ENCODE measurements at regions not wholly inside any gene's neighbourhood (a gene's known extent, or its start where the extent isn't known, plus 50 kb on each side); places are given as distances from the start of the nearest gene placed in this dataset.

DNA sequence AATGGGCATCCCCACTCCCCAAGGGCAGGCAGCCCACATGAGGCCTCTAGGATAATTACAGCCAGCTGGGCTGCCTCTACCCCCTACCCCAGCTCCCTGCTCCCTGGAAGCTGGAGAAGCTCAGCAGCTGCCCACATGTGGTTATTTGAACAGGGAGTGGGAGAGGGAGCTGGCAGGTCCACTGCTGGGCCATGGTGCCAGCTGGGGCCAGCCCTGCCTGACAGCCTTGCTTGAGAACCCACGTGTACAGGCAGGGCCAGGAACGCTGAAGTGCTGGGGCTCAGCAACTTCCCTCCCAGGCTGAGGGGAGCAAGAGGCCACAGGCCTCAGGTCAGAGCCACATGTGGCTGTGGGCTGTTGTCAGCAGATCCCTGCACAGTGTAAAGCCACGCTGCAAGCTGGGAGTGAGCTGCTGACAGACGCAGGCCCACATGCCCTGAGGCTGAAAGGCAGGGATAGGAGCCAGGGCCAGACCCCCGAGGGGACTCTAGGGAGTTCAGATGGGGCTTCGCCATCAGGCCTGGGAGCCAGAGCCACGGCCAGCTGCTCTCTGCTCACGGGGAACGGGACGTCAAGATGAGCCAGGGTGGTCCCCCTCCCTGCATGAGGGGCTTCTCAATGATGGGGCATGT is 129.0 kb downstream of the SYF2 start:
- peaks cover 18 to 51% (median 35%) of the 10 kb centered on the region in 10 experiments for H3K4me1 ChIP-seq
- no peaks in the 10 kb centered on the region; a peak in 1 of 22 replicates for H3K27me3 ChIP-seq
- no peak for TF ChIP-seq Cebpa-rat (IDR thresholded peaks at IDR 0.05)
- no peak overlapping the region for H3K4me3 ChIP-seq
- no peaks in the 10 kb centered on the region; a peak in 2 of 22 replicates for H4K20me1 ChIP-seq
- H3K9ac ChIP-seq = no peak overlapping the region
- peak overlapping the region in 5 of 11 experiments; percentile 2 to 33 (median 13); a peak in 2 of 22 replicates for H3K4me2 ChIP-seq
- H3K36me3 ChIP-seq = no peaks in the 10 kb centered on the region
- no peak overlapping the region for H3K27ac ChIP-seq
- no peaks in the 10 kb centered on the region for H3K9me3 ChIP-seq (replicated peaks in 1 of 11)

DNA sequence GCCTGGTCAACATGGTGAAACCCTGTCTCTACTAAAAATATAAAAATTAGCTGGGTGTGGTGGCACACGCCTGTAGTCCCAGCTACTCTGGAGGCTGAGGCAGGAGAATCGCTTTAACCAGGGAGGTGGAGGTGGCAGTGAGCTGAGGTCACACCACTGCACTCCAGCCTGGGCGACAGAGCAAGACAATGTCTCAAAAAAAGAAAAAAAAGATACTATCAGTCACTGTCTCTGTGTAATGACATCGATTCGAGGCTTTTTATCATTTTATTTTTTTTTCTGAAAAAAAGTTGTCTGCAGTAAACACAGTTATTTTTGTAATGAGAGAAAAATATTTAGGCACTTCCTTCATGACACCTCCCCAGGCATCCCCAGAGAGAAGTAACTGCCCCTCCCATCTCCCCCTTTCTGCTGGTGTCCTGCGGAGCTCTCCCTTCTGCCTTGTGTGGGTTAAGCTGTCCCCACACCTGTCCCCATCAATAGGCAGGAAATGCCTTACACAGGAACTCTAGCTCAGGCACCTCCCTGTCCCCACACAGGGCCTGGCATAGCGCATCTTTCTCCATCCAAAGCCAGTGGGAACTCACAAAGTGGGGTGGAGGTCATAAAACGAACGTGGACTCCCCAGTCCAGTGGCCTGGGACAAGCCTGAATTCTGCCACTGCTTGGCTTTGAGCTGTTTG is 132.0 kb downstream of the SYF2 start:
- peaks cover 23 to 56% (median 43%) of the 10 kb centered on the region in 10 experiments for H3K4me1 ChIP-seq
- no peaks in the 10 kb centered on the region for H3K36me3 ChIP-seq
- H3K27me3 ChIP-seq = no peaks in the 10 kb centered on the region; a peak in 1 of 22 replicates
- H3K27ac ChIP-seq = no peak overlapping the region
- H3K4me3 ChIP-seq = no peak overlapping the region
- TF ChIP-seq Cebpa-rat (IDR thresholded peaks at IDR 0.05) = no peak
- no peaks in the 10 kb centered on the region; a peak in 2 of 22 replicates for H4K20me1 ChIP-seq
- peak overlapping the region in 10 of 11 experiments; percentile 16 to 82 (median 64); a peak in 19 of 22 replicates for H3K4me2 ChIP-seq
- peaks cover 10 to 22% (median 17%) of the 10 kb centered on the region in 11 experiments for H3K9me3 ChIP-seq (replicated peaks in 1 of 11)
- no peak overlapping the region for H3K9ac ChIP-seq

- no peaks in the 10 kb centered on the region for H3K36me3 ChIP-seq
- H3K9ac ChIP-seq = no peak overlapping the region; a peak in 2 of 22 replicates
- peaks cover 10 to 22% (median 17%) of the 10 kb centered on the region in 11 experiments for H3K9me3 ChIP-seq (replicated peaks in 1 of 11)
- no peak overlapping the region for H3K27ac ChIP-seq
- H4K20me1 ChIP-seq = no peaks in the 10 kb centered on the region; a peak in 2 of 22 replicates
- no peak overlapping the region for H3K4me3 ChIP-seq
- no peaks in the 10 kb centered on the region; a peak in 1 of 22 replicates for H3K27me3 ChIP-seq
- TF ChIP-seq Cebpa-rat (IDR thresholded peaks at IDR 0.05) = no peak
- peaks cover 23 to 62% (median 49%) of the 10 kb centered on the region in 10 experiments for H3K4me1 ChIP-seq
- peak overlapping the region; percentile 52 to 82 (median 60) for H3K4me2 ChIP-seq
Measured at GRCh38 chr1:25099343-25099951, 132.9 kb downstream of the SYF2 start.

- no peak overlapping the region for H3K9ac ChIP-seq
- H3K4me2 ChIP-seq = peak overlapping the region; percentile 52 to 82 (median 60); a peak in 21 of 22 replicates
- H3K4me3 ChIP-seq = no peak overlapping the region
- H3K4me1 ChIP-seq = peaks cover 23 to 66% (median 50%) of the 10 kb centered on the region in 10 experiments
- H3K27ac ChIP-seq = no peak overlapping the region
- no peak for TF ChIP-seq Cebpa-rat (IDR thresholded peaks at IDR 0.05)
- H3K9me3 ChIP-seq (replicated peaks in 1 of 11) = peaks cover 10 to 27% (median 17%) of the 10 kb centered on the region in 11 experiments
- no peaks in the 10 kb centered on the region; a peak in 2 of 22 replicates for H4K20me1 ChIP-seq
- no peaks in the 10 kb centered on the region for H3K36me3 ChIP-seq
- H3K27me3 ChIP-seq = no peaks in the 10 kb centered on the region
Measured at GRCh38 chr1:25098717-25099116, 133.6 kb downstream of the SYF2 start.

- Histone ChIP-seq H3K9me3 (replicated peaks in 1 of 11) (peaks cover 10 to 27% (median 17%) of the 10 kb centered on the region in 11 experiments), H3K36me3 (no peaks in the 10 kb centered on the region), H3K4me1 (peaks cover 23 to 74% (median 58%) of the 10 kb centered on the region in 10 experiments), H3K9ac (no peak overlapping the region), H3K4me2 (peak overlapping the region in 2 of 11 experiments; percentile 58 to 61; a peak in 2 of 22 replicates), H4K20me1 (no peaks in the 10 kb centered on the region; a peak in 2 of 22 replicates), H3K27ac (no peak overlapping the region), H3K27me3 (no peaks in the 10 kb centered on the region), H3K4me3 (no peak overlapping the region)
- TF ChIP-seq Cebpa-rat (IDR thresholded peaks at IDR 0.05) = no peak
Measured at GRCh38 chr1:25096307-25097150, 135.8 kb downstream of the SYF2 start.

GRCh38 chr1:25095635-25096200 is 136.6 kb downstream of the SYF2 start:
- Histone ChIP-seq H3K4me3 (no peak overlapping the region), H3K9me3 (replicated peaks in 1 of 11) (peaks cover 10 to 27% (median 17%) of the 10 kb centered on the region in 11 experiments), H3K9ac (no peak overlapping the region), H3K4me2 (peak overlapping the region in 9 of 11 experiments; percentile 15 to 61 (median 43); a peak in 16 of 22 replicates), H3K36me3 (no peaks in the 10 kb centered on the region), H3K27me3 (no peaks in the 10 kb centered on the region), H3K27ac (no peak overlapping the region), H3K4me1 (peaks cover 23 to 76% (median 61%) of the 10 kb centered on the region in 10 experiments), H4K20me1 (no peaks in the 10 kb centered on the region; a peak in 2 of 22 replicates)
- TF ChIP-seq Cebpa-rat (IDR thresholded peaks at IDR 0.05) = no peak

- Histone ChIP-seq H3K9ac (no peak overlapping the region), H3K4me1 (peaks cover 16 to 73% (median 56%) of the 10 kb centered on the region in 10 experiments), H3K27ac (no peak overlapping the region), H3K36me3 (no peaks in the 10 kb centered on the region), H3K9me3 (replicated peaks in 1 of 11) (peaks cover 10 to 27% (median 17%) of the 10 kb centered on the region in 11 experiments), H3K4me3 (no peak overlapping the region), H4K20me1 (no peaks in the 10 kb centered on the region; a peak in 2 of 22 replicates), H3K27me3 (no peaks in the 10 kb centered on the region), H3K4me2 (peak overlapping the region in 9 of 11 experiments; percentile 15 to 61 (median 43); a peak in 13 of 22 replicates)
- no peak for TF ChIP-seq Cebpa-rat (IDR thresholded peaks at IDR 0.05)
Measured at GRCh38 chr1:25094995-25095394, 137.3 kb downstream of the SYF2 start.

- no peaks in the 10 kb centered on the region for H3K36me3 ChIP-seq
Measured at GRCh38 chr1:25094229-25094628, 138.1 kb downstream of the SYF2 start.

More at GRCh38 chr1:25094229-25094628, 138.1 kb downstream of the SYF2 start:
- no peak overlapping the region for H3K9ac ChIP-seq
- H4K20me1 ChIP-seq = no peaks in the 10 kb centered on the region; a peak in 1 of 22 replicates
- H3K9me3 ChIP-seq (replicated peaks in 1 of 11) = peaks cover 10 to 27% (median 17%) of the 10 kb centered on the region in 11 experiments
- no peaks in the 10 kb centered on the region for H3K27me3 ChIP-seq
- peak overlapping the region in 2 of 11 experiments; percentile 43 to 44; a peak in 2 of 22 replicates for H3K4me2 ChIP-seq
- no peak overlapping the region for H3K4me3 ChIP-seq
- no peak for TF ChIP-seq Cebpa-rat (IDR thresholded peaks at IDR 0.05)
- peaks cover 9 to 73% (median 53%) of the 10 kb centered on the region in 10 experiments for H3K4me1 ChIP-seq
- no peak overlapping the region for H3K27ac ChIP-seq

Data from BLaER1 treated with 17β-estradiol and CSF1 and Interleukin-3, amounts not matched to agents 10 nM and 100 nM (cell line).